Osteoblast (primary cell): ENCODE measurements at regions not wholly inside any gene's neighbourhood (a gene's known extent, or its start where the extent isn't known, plus 50 kb on each side); places are given as distances from the start of the nearest gene placed in this dataset.

Experiments
- DNase-seq: peaks from one replicate; pipeline ENCODE4 v3.0.0; 2011; ENCODE audit warnings: low spot score, mixed read lengths; ENCODE audit not compliant: insufficient read length; ENCODE audit errors: missing footprints
- H2AFZ ChIP-seq: 2 replicates; pipeline ENCODE4 v1.6.0; 2011; ENCODE audit warnings: mild to moderate bottlenecking, low read length
- H3K27ac ChIP-seq: 2 replicates; pipeline ENCODE4 v1.5.1; 2011; ENCODE audit warnings: mild to moderate bottlenecking, low read depth, low read length, moderate library complexity
- H3K27me3 ChIP-seq: 2 replicates; pipeline ENCODE4 v1.6.0; 2012; ENCODE audit warnings: mild to moderate bottlenecking, control low read depth, inconsistent platforms, low read length, moderate library complexity; ENCODE audit not compliant: insufficient read depth
- H3K36me3 ChIP-seq: 2 replicates; pipeline ENCODE4 v1.5.1; 2011; ENCODE audit warnings: mild to moderate bottlenecking, low read length, control low read depth, moderate library complexity; ENCODE audit not compliant: insufficient read depth
- H3K4me1 ChIP-seq: 2 replicates; pipeline ENCODE4 v1.5.1; 2011; ENCODE audit warnings: mild to moderate bottlenecking, low read length, control low read depth, moderate library complexity; ENCODE audit not compliant: insufficient read depth
- H3K4me2 ChIP-seq: 2 replicates; pipeline ENCODE4 v1.6.0; 2011; ENCODE audit warnings: mild to moderate bottlenecking, low read length; ENCODE audit not compliant: insufficient read depth
- H3K4me3 ChIP-seq: fragments of 200-600 bp; sonication (generic); 3 replicates; pipeline ENCODE4 v1.5.1; 2012; ENCODE audit warnings: mild to moderate bottlenecking, low read length, inconsistent platforms; ENCODE audit not compliant: insufficient read depth
- H3K79me2 ChIP-seq: 2 replicates; pipeline ENCODE4 v1.6.0; 2012; ENCODE audit warnings: mild to moderate bottlenecking, low read length, control low read depth, inconsistent platforms; ENCODE audit not compliant: insufficient read depth
- H3K9me3 ChIP-seq: 2 replicates; pipeline ENCODE4 v1.5.1; 2011; ENCODE audit warnings: low read depth, low read length, control low read depth
- H4K20me1 ChIP-seq: 2 replicates; pipeline ENCODE4 v1.6.0; 2012; ENCODE audit warnings: mild to moderate bottlenecking, low read length, control low read depth; ENCODE audit not compliant: insufficient read depth
- TF ChIP-seq, protein P1 (sequence below): IDR thresholded peaks from 2 replicates; pipeline ENCODE4 v1.5.1; 2011; ENCODE audit warnings: mild to moderate bottlenecking, low read depth, low read length, moderate library complexity; ENCODE audit errors: extremely low read depth

DNA sequence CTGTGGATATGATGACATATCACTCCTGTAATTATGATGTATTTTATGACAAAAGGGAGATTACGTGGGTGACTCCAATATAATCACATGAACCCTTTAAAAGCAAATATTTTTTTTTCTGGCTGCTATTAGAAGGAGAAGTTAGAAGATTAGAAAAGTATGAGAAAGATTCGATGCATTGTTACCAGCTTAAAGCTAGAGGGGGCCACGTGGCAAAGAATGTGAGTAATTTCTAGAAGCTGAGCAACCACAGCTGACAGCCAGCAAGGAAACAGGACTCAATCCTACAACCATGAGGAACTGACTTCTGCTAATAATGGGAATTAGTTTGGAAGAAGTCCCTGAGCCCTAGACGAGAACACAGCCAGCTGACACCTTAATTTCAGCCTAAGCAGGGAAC is 56.3 kb upstream of the C1orf87 start:
- Histone ChIP-seq H2AFZ (peak overlapping the region; percentile 50), H4K20me1 (no peaks in the 10 kb centered on the region), H3K36me3 (no peaks in the 10 kb centered on the region), H3K27me3 (no peaks in the 10 kb centered on the region), H3K9me3 (no peaks in the 10 kb centered on the region), H3K4me2 (peak overlapping the region; percentile 41), H3K79me2 (no peaks in the 10 kb centered on the region), H3K4me1 (peaks cover 42% of the 10 kb centered on the region), H3K27ac (peak overlapping the region; percentile 24), H3K4me3 (no peak overlapping the region)
- peak; percentile 2 for DNase-seq
- TF ChIP-seq, protein P1, sequence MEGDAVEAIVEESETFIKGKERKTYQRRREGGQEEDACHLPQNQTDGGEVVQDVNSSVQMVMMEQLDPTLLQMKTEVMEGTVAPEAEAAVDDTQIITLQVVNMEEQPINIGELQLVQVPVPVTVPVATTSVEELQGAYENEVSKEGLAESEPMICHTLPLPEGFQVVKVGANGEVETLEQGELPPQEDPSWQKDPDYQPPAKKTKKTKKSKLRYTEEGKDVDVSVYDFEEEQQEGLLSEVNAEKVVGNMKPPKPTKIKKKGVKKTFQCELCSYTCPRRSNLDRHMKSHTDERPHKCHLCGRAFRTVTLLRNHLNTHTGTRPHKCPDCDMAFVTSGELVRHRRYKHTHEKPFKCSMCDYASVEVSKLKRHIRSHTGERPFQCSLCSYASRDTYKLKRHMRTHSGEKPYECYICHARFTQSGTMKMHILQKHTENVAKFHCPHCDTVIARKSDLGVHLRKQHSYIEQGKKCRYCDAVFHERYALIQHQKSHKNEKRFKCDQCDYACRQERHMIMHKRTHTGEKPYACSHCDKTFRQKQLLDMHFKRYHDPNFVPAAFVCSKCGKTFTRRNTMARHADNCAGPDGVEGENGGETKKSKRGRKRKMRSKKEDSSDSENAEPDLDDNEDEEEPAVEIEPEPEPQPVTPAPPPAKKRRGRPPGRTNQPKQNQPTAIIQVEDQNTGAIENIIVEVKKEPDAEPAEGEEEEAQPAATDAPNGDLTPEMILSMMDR: peak; percentile 29

DNA sequence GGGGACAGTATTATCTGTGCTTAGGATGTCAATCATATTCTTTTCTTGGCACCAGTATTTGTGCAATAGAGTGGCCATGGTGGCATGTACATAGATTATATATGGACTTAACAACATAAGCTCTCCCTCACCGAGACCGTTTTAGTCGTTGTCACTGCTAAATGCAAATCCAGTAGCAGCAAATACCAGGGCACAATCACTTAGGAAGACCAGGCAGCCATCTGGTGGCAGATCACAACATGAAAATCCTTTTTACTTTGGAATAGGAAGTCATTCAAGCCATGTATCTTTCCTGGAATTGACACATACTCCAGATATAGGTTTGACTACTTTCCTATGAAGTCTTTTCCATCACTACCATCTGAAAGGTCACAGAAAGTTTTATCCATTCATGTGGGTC is 53.2 kb upstream of the C1orf87 start:
- TF ChIP-seq, protein P1: peak; percentile 26

More for the DNA sequence above, 53.2 kb upstream of the C1orf87 start:
- Histone ChIP-seq H3K4me3 (no peak overlapping the region), H3K27me3 (no peaks in the 10 kb centered on the region), H4K20me1 (no peaks in the 10 kb centered on the region), H3K4me2 (no peak overlapping the region), H3K4me1 (peaks cover 17% of the 10 kb centered on the region), H3K79me2 (no peaks in the 10 kb centered on the region), H3K27ac (no peak overlapping the region), H2AFZ (no peak overlapping the region), H3K36me3 (no peaks in the 10 kb centered on the region), H3K9me3 (no peaks in the 10 kb centered on the region)
- DNase-seq: no peak
